Colonic mucosa (tissue), 4 donors: ENCODE measurements at regions not wholly inside any gene's neighbourhood (a gene's known extent, or its start where the extent isn't known, plus 50 kb on each side); places are given as distances from the start of the nearest gene placed in this dataset.

Experiments
- DNase-seq: peaks from one replicate; pipeline ENCODE4 v3.0.0-alpha.2; 2020
- H3K27ac ChIP-seq: fragments of 200-600 bp; one replicate; pipeline ENCODE4 v1.8.0; 2021
- H3K27me3 ChIP-seq: fragments of 200-600 bp; one replicate; pipeline ENCODE4 v1.8.0; 2021
- H3K36me3 ChIP-seq: fragments of 200-600 bp; one replicate; pipeline ENCODE4 v1.8.0; 2021
- H3K4me1 ChIP-seq: fragments of 200-600 bp; one replicate; pipeline ENCODE4 v1.8.0; 2021; ENCODE audit warnings: mild to moderate bottlenecking
- H3K4me3 ChIP-seq: fragments of 200-600 bp; one replicate; pipeline ENCODE4 v1.8.0; 2021
- H3K9ac ChIP-seq, 2 donors: one replicate each; pipeline ENCODE4 v1.7.0; 2013; ENCODE audit warnings: control low read depth in 2 of 2, low read depth in 2 of 2, low read length in 2 of 2
- H3K9me3 ChIP-seq: fragments of 200-600 bp; one replicate; pipeline ENCODE4 v1.8.0; 2021
- intact Hi-C: fragments of 100-400 bp; cut with DNase I; formaldehyde crosslinking; loops from one replicate; pipeline ENCODE4 v1.14.1; 2022
- TF ChIP-seq, protein P1 (sequence below): fragments of 200-600 bp; IDR thresholded peaks from one replicate; pipeline ENCODE4 v1.8.0; 2022; ENCODE audit warnings: antibody characterized with exemption, mild to moderate bottlenecking
- donor health status: healthy.
- donor health status: DM: no; HTN: no; CAD: no.
- donor health status: DM: no; HTN: no; CAD: no.

DNA sequence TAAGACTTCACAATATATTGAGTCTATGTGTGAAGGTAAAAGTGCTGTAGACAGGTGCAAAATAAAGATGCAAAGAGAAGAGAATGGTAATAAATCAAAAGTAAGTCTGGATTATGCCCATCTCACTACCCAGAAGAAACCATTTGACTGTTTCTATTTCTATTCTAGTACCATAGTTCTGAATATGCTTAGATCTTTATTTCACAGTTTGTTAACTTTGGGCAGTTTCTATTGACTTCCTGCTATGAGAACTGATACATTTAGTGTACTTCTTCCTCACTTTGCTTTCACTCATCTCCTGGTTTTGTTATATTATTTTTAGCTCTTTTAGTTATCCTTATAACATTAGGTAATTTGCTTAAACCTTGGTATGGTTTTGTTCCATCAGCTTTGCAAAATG lies 94.9 kb downstream of the HS1BP3 start:
- H3K9ac ChIP-seq: no peak overlapping the region
- H3K9me3 ChIP-seq: no peaks in the 10 kb centered on the region
- H3K4me1 ChIP-seq: no peaks in the 10 kb centered on the region
- TF ChIP-seq, protein P1, sequence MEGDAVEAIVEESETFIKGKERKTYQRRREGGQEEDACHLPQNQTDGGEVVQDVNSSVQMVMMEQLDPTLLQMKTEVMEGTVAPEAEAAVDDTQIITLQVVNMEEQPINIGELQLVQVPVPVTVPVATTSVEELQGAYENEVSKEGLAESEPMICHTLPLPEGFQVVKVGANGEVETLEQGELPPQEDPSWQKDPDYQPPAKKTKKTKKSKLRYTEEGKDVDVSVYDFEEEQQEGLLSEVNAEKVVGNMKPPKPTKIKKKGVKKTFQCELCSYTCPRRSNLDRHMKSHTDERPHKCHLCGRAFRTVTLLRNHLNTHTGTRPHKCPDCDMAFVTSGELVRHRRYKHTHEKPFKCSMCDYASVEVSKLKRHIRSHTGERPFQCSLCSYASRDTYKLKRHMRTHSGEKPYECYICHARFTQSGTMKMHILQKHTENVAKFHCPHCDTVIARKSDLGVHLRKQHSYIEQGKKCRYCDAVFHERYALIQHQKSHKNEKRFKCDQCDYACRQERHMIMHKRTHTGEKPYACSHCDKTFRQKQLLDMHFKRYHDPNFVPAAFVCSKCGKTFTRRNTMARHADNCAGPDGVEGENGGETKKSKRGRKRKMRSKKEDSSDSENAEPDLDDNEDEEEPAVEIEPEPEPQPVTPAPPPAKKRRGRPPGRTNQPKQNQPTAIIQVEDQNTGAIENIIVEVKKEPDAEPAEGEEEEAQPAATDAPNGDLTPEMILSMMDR: no peak
- H3K27ac ChIP-seq: no peak overlapping the region
- no peaks in the 10 kb centered on the region for H3K36me3 ChIP-seq
- no peak overlapping the region for H3K4me3 ChIP-seq
- DNase-seq: no peak
- intact Hi-C loops: no loop called here
- no peaks in the 10 kb centered on the region for H3K27me3 ChIP-seq

DNA sequence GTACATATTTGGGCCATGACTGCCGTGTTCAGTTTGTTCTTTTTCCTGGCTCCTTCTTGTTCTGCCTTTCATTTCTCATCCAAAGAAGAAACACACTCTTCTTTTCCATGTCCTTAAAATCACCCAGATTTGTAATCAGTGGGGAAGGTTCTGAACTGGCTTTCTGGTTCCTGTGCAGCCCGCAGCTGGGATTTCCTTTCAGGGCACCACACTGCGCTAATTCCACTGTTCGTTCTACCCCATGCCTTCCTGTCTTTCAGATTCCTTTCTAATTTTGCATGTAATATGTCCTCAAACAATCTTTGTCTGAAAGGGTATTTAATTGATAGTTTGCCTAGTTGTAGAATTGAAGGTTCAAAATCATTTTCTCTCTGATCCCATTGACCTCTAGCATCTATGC lies 94.1 kb downstream of the HS1BP3 start:
- Histone ChIP-seq H3K4me3 (no peak overlapping the region), H3K9me3 (no peaks in the 10 kb centered on the region), H3K27ac (no peak overlapping the region), H3K4me1 (no peaks in the 10 kb centered on the region), H3K36me3 (no peaks in the 10 kb centered on the region), H3K27me3 (no peaks in the 10 kb centered on the region), H3K9ac (no peak overlapping the region)
- TF ChIP-seq, protein P1: no peak
- intact Hi-C loops: no loop called here
- DNase-seq: no peak

DNA sequence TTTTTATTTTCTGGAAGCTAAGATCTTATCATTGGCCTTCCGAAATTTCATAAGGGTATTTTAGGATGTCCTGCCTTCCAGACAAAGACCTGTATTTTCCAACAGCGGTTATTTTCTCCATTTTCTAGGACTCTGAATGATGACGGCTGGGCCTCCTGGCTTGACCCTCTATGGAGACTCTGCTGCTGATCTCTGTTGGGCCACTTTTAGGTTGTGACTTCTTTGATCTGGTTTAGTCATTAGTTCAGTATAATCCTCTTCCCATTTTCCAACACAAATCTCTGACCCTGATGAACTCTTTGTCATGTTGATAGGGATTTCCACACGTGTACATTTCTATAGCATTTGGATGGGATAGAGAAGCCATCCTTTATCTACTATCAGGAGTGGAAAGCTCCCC lies 93.7 kb downstream of the HS1BP3 start:
- TF ChIP-seq, protein P1: no peak
- no peak for DNase-seq

DNA sequence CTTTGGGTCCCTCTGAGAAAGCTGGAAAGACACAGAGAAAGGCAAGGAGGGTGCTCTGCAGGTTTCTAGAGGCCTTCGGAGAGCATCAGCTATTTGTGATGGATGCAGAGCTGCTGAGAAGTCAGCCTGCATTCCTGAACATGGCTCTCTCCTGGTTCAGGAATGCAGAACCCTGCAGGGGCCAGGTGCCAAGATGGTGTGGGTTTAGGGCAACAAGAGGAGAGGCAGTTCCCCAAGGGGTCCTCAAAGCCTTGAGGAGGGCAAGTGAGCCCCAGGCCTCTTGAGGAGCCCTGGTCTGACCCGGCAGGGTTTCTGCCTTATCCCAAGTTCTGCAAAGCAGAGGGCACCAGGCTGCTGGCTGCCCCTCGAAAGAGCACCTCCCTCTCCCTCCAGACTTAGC lies 93.3 kb downstream of the HS1BP3 start:
- no peaks in the 10 kb centered on the region for H3K36me3 ChIP-seq
- no peak overlapping the region for H3K27ac ChIP-seq
- DNase-seq: no peak
- intact Hi-C loops: no loop called here
- TF ChIP-seq, protein P1: no peak
- no peaks in the 10 kb centered on the region for H3K27me3 ChIP-seq
- no peak overlapping the region for H3K9ac ChIP-seq
- H3K9me3 ChIP-seq: no peaks in the 10 kb centered on the region
- no peak overlapping the region for H3K4me3 ChIP-seq
- no peaks in the 10 kb centered on the region for H3K4me1 ChIP-seq

More for the DNA sequence above, 93.7 kb downstream of the HS1BP3 start:
- Histone ChIP-seq H3K27ac (no peak overlapping the region), H3K36me3 (no peaks in the 10 kb centered on the region), H3K9ac (no peak overlapping the region), H3K4me3 (no peak overlapping the region), H3K4me1 (no peaks in the 10 kb centered on the region), H3K9me3 (no peaks in the 10 kb centered on the region), H3K27me3 (no peaks in the 10 kb centered on the region)
- intact Hi-C loops: no loop called here

DNA sequence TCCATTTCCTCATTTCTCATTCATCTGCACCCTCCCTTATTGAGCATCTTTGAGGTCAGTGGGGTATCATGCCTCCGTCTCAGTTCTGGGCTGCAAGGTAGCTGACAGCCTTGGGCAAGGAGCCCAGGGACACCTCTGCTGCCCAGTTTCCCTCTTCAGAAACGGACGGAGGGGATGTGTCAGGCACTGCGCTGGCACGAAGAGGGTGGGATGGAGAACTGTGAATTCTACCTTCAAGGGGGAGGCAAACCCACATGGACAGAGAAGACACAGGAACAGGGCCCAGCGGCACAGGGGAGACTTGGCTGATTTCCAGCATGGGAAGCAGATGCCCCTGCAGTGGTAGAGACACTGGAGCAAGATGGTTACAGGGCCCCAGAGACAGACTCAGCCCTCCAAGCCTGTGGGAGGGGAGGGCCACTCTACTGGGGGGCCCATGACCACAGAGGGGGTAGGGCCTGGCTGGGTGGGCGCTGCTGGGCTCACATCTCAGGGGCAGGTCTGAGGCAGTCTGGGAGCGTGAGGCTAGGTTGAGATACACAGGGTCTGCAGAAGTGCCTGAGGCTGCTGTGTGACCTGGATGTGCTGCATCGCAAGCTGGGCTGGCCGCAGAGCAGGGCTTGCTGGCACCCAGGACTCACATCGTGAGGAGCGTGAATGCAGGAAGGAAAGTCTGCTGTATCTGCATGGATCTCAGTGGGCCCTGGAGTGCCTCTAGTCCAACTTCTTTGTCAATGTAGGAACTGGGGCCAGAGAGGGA lies 92.3 kb downstream of the HS1BP3 start:
- no peaks in the 10 kb centered on the region for H3K36me3 ChIP-seq
- no peaks in the 10 kb centered on the region for H3K9me3 ChIP-seq
- intact Hi-C loops: no loop called here
- H3K4me1 ChIP-seq: no peaks in the 10 kb centered on the region
- H3K9ac ChIP-seq: no peak overlapping the region
- H3K27me3 ChIP-seq: no peaks in the 10 kb centered on the region
- no peak overlapping the region for H3K27ac ChIP-seq
- H3K4me3 ChIP-seq: no peak overlapping the region
- no peak for DNase-seq
- TF ChIP-seq, protein P1: no peak
